Neuron (in vitro differentiated cells): ENCODE measurements at regions not wholly inside any gene's neighbourhood (a gene's known extent, or its start where the extent isn't known, plus 50 kb on each side); places are given as distances from the start of the nearest gene placed in this dataset.

ENCODE experiments used
- H2AFZ ChIP-seq: one replicate; pipeline ENCODE4 v1.6.1; 2013; ENCODE audit warnings: low read depth, mild to moderate bottlenecking, inconsistent platforms, low read length, moderate library complexity
- H3K27me3 ChIP-seq: one replicate; pipeline ENCODE4 v1.6.1; 2013; ENCODE audit warnings: low read length; ENCODE audit not compliant: insufficient read depth
- H3K36me3 ChIP-seq: one replicate; pipeline ENCODE4 v1.6.1; 2013; ENCODE audit warnings: low read length; ENCODE audit not compliant: insufficient read depth
- H3K4me1 ChIP-seq: one replicate; pipeline ENCODE4 v1.6.1; 2013; ENCODE audit warnings: low read length; ENCODE audit not compliant: insufficient read depth
- H3K4me3 ChIP-seq: 2 replicates; pipeline ENCODE4 v1.5.1; 2013; ENCODE audit warnings: mild to moderate bottlenecking, low read length, moderate library complexity
- H3K9me3 ChIP-seq: one replicate; pipeline ENCODE4 v1.6.1; 2013; ENCODE audit warnings: low read length

GRCh38 chr7:26443751-26444150 lies 152.1 kb downstream of the SNX10 start:
- Histone ChIP-seq H3K4me1 (peaks cover 43% of the 10 kb centered on the region), H2AFZ (no peak overlapping the region), H3K9me3 (no peaks in the 10 kb centered on the region), H3K4me3 (no peak overlapping the region), H3K36me3 (no peaks in the 10 kb centered on the region), H3K27me3 (no peaks in the 10 kb centered on the region)

DNA sequence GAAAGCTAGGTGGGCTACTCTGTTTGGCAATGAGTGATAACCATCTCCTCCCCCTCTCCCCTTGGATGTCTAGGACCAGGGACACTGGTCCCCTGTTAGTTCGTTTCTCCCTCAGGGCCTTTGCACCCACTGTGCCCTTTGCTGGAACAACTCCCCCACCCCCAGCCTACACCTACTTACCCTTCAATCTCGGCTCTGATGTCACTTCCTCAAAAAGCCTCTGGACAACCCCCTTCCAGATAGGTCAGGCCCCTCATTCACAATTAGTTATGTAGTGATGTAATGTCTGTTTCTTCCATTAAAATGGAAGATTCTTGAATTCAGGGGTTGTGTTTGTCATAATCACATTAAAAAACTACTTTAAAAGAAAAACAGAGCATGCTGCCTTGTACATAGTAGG lies 152.9 kb downstream of the SNX10 start:
- no peak overlapping the region for H3K4me3 ChIP-seq
- no peaks in the 10 kb centered on the region for H3K27me3 ChIP-seq
- peaks cover 35% of the 10 kb centered on the region for H3K4me1 ChIP-seq
- no peaks in the 10 kb centered on the region for H3K36me3 ChIP-seq
- no peak overlapping the region for H2AFZ ChIP-seq
- no peaks in the 10 kb centered on the region for H3K9me3 ChIP-seq

DNA sequence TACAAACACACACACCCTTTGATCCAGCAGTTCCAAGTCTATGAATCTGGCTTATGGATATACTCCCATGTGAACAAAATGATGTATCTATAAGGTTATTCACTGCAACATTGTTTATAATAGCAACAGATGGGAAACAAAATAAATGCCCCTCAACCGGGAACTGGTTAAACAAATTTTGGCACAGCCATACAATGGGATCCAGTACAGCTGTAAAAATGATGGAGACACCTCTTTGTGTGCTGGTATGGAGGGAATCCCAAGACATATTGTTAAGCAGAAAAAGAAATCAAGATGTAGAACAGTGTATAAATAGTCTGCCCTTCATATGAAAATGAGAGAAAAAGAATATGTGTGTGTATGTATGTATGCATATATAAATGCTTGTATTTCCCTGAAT lies 155.5 kb downstream of the SNX10 start:
- no peaks in the 10 kb centered on the region for H3K27me3 ChIP-seq
- H3K4me3 ChIP-seq: no peak overlapping the region
- H3K4me1 ChIP-seq: peaks cover 10% of the 10 kb centered on the region
- H3K36me3 ChIP-seq: no peaks in the 10 kb centered on the region
- no peak overlapping the region for H2AFZ ChIP-seq
- no peaks in the 10 kb centered on the region for H3K9me3 ChIP-seq

DNA sequence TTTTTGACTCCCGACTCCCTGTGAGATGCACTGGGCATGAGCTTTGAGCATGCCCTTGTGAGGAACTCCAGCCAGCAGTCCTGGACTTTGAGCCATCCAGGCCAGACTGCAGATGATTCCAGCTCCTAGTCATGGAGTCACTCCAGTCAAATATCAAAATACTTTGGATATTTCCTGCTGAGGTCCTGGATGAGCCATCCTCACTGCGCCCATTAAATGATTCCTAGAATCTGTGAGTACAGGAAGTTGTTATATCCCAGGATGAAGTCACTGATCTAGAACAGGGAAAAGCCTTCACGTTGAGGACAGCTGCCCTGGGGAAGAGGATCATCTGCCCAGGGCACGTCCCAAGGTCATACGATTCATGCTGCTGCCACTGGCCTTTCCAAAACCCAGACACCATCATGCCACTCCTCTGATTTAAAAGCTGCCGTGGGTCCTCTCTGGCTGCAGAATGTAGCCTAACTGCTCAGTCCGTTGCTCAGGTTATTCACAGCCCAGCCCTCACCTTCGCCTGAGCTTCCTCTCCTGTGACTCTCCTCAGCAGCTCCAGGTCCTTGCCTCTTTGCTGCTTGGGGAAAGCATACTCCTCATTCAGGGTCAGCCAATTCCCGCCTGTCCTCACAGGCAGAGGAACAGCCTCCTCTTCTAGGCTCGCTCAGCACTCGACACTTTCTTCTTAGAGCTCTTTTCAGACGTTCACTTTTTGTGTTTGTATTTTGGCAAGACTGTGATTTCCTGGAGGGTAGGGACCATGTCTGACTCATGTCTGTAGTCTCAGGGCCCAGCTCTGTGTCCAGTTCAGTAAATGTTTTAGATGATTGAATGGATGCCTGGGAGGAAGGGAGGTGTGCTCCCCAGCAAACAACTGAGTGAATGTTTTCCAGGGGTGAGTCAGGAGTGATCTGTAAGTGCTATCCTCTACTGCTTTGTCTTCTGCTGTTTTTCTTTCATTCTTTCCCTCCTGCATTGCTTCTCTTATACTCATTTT lies 157.8 kb downstream of the SNX10 start:
- Histone ChIP-seq H3K36me3 (no peaks in the 10 kb centered on the region), H3K4me1 (peaks cover 5% of the 10 kb centered on the region), H3K27me3 (no peaks in the 10 kb centered on the region), H3K4me3 (no peak overlapping the region), H2AFZ (no peak overlapping the region), H3K9me3 (no peaks in the 10 kb centered on the region)

DNA sequence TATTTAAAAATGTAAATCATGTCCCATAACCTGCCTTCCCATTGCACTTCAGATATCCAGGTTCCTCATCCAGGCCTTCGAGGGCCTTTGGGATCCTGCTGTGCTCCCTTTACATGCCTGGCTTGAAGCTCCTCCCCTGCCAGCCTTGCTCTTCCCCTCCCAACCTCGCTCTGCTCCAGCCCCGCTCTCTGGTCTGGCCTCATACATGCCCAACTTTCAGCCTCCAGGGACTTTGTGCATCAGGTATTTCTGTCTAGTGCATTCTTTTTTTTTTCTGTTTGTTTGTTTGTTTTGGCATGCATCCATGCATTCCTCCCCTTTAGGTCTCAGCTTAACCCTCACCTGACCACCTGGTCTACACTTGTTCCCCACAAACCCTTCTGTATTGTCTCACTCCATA lies 160.3 kb downstream of the SNX10 start:
- Histone ChIP-seq H3K4me1 (peaks cover 4% of the 10 kb centered on the region), H2AFZ (no peak overlapping the region), H3K9me3 (peaks cover 3% of the 10 kb centered on the region), H3K4me3 (no peak overlapping the region), H3K27me3 (no peaks in the 10 kb centered on the region), H3K36me3 (no peaks in the 10 kb centered on the region)

DNA sequence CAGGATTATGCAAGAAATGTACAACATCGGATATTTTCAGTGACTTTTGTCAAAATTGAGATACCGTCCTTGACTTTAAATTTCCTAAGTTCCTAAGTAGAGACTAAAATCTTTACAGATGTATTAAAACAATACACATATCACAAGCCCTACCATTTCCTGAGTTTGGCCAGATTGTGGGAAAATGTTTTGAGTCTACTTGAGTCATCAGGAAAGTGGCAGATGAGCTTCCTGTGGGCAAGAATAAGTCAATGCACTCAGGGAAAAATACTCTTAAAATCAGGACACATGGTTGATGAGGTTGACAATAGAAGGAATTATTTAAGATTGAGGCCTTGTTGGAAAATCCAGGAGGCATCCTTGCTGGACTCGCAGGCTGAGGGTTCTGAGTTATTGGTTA lies 162.5 kb downstream of the SNX10 start:
- no peak overlapping the region for H3K4me3 ChIP-seq
- no peaks in the 10 kb centered on the region for H3K27me3 ChIP-seq
- no peaks in the 10 kb centered on the region for H3K36me3 ChIP-seq
- no peak overlapping the region for H2AFZ ChIP-seq
- H3K9me3 ChIP-seq: peaks cover 3% of the 10 kb centered on the region
- H3K4me1 ChIP-seq: no peaks in the 10 kb centered on the region

DNA sequence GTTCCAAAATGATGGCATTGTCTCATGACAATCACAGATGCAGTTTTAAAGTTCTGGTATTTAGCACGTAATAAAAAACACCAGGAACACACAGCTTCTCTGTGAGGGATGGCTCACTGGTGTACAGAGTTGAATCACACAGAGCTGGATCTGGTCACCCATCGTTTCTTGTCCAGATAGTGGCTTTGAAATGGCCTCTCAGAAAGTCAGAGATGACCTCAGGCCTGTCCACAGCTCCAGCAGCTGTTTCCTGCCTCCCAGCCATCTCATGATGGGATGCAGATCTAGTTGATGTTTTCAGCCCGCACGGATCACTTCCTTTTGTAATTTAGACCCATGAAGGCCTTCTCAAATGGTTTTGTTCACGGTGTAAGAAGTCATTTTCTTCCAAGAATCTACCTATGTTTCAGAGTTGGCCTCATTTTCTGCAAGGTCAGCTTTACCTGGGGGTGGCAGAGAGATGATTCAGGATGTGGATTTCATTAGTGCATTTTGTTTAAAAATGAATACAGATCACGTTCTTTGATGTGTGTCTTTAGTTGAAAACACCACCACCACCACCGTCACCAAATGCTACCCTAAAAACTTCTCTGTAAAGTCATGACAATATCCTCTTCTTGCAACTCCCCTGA lies 166.2 kb downstream of the SNX10 start:
- no peaks in the 10 kb centered on the region for H3K36me3 ChIP-seq
- no peak overlapping the region for H2AFZ ChIP-seq
- no peaks in the 10 kb centered on the region for H3K27me3 ChIP-seq
- no peaks in the 10 kb centered on the region for H3K4me1 ChIP-seq
- no peak overlapping the region for H3K4me3 ChIP-seq
- peaks cover 3% of the 10 kb centered on the region for H3K9me3 ChIP-seq

DNA sequence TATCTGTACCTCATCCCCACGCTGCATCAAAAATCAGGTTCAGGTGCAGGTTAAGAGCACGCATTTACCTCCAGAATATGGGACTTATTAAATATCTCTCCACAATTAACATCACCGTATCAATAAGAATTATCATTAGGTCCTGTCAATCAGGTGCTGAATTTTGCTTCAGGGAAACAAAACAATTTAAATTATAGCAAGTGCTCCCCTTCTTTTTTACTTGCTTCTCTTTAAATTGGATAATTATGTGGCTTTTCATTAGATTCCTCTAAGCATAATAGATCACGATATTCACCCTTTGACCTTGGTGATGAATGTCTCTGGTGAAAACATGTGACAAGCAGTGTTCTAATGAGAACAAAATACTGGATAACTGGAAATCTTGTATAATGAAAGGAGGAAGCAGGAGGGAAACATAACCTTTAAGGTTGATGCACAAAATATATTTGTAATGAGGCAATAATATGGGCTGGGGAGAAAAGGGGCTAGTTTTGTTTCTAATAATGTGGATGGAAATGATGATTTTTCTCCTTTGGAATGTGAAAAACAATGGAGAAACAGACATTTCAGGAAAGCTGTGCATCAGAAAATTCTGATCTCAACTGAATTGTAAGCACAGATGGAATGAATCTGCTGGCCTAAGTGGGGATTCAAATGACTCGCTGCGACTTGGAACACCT lies 166.9 kb downstream of the SNX10 start:
- Histone ChIP-seq H3K9me3 (peaks cover 3% of the 10 kb centered on the region), H3K27me3 (no peaks in the 10 kb centered on the region), H3K36me3 (no peaks in the 10 kb centered on the region), H2AFZ (no peak overlapping the region), H3K4me1 (no peaks in the 10 kb centered on the region), H3K4me3 (no peak overlapping the region)

- Histone ChIP-seq H3K36me3 (no peaks in the 10 kb centered on the region), H3K27me3 (no peaks in the 10 kb centered on the region), H2AFZ (no peak overlapping the region), H3K4me1 (no peaks in the 10 kb centered on the region), H3K9me3 (peaks cover 3% of the 10 kb centered on the region), H3K4me3 (no peak overlapping the region)
Observed at GRCh38 chr7:26459540-26460193, 168.0 kb downstream of the SNX10 start.

DNA sequence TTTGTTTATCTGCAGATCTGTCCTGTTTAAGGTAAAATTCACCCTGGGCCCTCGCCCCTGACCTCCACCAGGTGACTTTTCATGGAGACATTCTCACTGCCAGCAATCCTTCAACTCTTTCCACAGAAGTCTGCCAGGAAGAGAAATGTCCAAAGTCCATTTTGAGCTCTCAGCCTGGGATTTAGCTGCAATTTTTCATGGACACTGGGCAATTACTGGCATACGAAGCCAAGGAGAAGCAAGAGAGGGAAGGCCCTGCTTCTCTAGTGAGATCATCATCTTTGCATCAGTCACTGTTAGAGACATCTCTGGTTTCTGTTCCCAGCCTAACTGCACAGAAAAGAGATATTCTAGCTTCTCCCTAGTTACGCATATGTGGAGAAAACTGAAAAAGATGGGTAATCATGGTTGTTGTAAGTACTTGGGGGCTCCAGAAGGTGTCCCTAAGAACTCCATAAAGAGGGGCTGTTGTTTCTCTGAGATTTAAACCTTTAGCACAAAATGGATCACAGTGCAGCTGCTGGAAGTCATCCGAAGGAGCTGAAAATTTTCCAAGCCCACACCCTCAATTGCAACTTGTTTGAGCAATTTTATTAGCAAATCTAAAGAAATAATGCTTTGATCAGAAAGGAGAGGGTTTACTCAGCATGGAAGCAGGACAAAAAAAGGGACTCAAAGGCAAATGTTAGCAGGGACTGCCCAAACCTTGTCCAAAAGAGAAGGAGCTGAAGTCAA lies 168.9 kb downstream of the SNX10 start:
- no peaks in the 10 kb centered on the region for H3K9me3 ChIP-seq
- H3K27me3 ChIP-seq: no peaks in the 10 kb centered on the region
- no peak overlapping the region for H2AFZ ChIP-seq
- H3K36me3 ChIP-seq: no peaks in the 10 kb centered on the region
- H3K4me1 ChIP-seq: no peaks in the 10 kb centered on the region
- no peak overlapping the region for H3K4me3 ChIP-seq

- no peaks in the 10 kb centered on the region for H3K27me3 ChIP-seq
- H3K4me1 ChIP-seq: no peaks in the 10 kb centered on the region
- no peak overlapping the region for H2AFZ ChIP-seq
- no peaks in the 10 kb centered on the region for H3K9me3 ChIP-seq
- H3K4me3 ChIP-seq: no peak overlapping the region
- no peaks in the 10 kb centered on the region for H3K36me3 ChIP-seq
Observed at GRCh38 chr7:26461518-26461917, 169.9 kb downstream of the SNX10 start.

DNA sequence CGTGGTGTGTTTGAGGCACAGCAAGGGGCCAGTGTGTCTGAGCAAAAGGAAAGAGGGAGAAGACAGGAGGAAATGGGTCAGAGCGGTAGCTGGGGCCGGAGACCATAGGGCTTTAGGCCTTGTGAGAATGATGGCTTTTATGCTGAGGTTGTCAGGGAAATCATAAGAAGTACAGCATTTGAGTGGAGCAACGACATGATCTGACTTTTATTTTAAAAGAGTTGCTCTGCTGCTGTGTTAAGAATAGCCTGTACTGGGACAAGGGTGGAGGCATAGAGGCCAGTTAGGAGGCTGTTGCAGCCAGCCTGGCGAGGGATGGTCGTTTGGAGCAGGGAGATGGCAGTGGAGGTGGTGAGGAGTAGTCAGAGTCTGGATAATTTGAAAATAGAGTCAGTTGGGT lies 174.3 kb downstream of the SNX10 start:
- Histone ChIP-seq H3K4me3 (no peak overlapping the region), H3K36me3 (no peaks in the 10 kb centered on the region), H3K4me1 (no peaks in the 10 kb centered on the region), H2AFZ (no peak overlapping the region), H3K27me3 (no peaks in the 10 kb centered on the region), H3K9me3 (no peaks in the 10 kb centered on the region)
